ENCODE measurements at regions not wholly inside any gene's neighbourhood (a gene's known extent, or its start where the extent isn't known, plus 50 kb on each side); places are given as distances from the start of the nearest gene placed in this dataset.

DNA sequence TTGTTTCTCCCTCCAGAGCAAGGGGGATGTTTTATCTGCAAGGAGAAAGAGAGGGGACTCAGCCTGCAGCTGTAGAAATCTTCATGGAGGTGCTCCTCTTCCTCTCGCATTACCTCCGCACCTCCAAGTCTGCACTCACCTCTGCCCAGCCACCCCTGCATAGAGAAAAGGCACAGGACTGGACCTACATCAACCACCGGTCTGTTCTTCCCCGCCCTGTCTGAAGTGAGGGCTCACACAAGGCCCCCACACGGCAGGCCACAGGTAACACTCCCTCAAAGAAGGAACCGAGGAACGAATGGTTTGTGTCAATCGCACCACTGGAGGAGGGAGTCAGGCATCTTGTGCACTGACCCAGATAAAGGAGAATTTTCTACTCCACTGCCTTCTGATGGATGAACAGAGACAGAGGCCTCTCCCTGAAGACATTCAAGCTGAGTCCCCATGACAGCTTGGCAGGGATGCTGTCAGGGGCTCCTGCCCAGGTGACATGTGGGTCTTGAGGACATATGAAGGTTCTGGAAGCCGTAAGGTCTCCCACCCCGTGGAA, 260.3 kb downstream of the XXYLT1 start:
- TF ChIP-seq GATA2 (IDR thresholded peaks at IDR 0.05; ENCODE audit: low read depth, low read length) (no peak), GATA3 (IDR thresholded peaks at IDR 0.05; ENCODE audit: low read depth, low read length) (no peak)

All from SH-SY5Y (cell line).